Mammary epithelial cell (primary cell): ENCODE measurements at regions not wholly inside any gene's neighbourhood (a gene's known extent, or its start where the extent isn't known, plus 50 kb on each side); places are given as distances from the start of the nearest gene placed in this dataset.

Experiments
- CTCF ChIP-seq, 2 donors: IDR thresholded peaks in 1 of 2; conservative IDR thresholded peaks in 1 of 2; 2 replicates each; pipeline ENCODE4 v1.5.1; 2011 to 2012; ENCODE audit warnings: inconsistent platforms in 2 of 2, low read length in 2 of 2, mild to moderate bottlenecking in 2 of 2, control low read depth in 1 of 2, low read depth in 1 of 2; ENCODE audit not compliant: insufficient read depth in 1 of 2; ENCODE audit errors: extremely low read depth in 1 of 2
- EZH2 ChIP-seq: IDR thresholded peaks from 2 replicates; pipeline ENCODE4 v1.6.1; 2012; ENCODE audit warnings: low read length, inconsistent platforms, borderline replicate concordance

GRCh38 chr7:68250143-68250542 is 1253.5 kb downstream of the TYW1 start:
- no peak for TF ChIP-seq CTCF (conservative IDR thresholded peaks at IDR 0.05 in 1 of 2, IDR thresholded peaks at IDR 0.05 in 1 of 2; ENCODE audit: extremely low read depth in 1 of 2, insufficient read depth in 1 of 2, low read depth in 1 of 2, low read length in 2 of 2)
- no peak for TF ChIP-seq EZH2
